ENCODE measurements at regions not wholly inside any gene's neighbourhood (a gene's known extent, or its start where the extent isn't known, plus 50 kb on each side); places are given as distances from the start of the nearest gene placed in this dataset.

DNA sequence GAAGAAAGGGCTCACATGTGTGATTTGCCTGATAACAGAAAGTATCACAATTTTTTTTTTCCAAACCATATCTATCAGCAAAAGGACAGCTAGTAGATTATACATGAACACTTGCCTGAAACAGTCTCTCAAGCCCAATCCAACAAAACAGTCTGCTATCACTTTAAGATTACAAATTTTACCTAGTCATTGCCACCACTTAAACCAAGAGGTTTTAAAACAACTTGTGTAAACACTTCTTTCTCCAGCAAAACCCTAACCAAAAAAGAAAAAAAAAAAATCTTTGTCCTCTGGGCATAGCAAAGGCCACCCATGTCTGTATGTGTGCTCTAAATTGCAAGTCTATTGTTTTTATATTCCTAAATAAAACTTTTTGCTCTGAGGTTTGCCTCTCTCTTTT, 1568.4 kb downstream of the GRIK2 start:
- TF ChIP-seq, protein P1, sequence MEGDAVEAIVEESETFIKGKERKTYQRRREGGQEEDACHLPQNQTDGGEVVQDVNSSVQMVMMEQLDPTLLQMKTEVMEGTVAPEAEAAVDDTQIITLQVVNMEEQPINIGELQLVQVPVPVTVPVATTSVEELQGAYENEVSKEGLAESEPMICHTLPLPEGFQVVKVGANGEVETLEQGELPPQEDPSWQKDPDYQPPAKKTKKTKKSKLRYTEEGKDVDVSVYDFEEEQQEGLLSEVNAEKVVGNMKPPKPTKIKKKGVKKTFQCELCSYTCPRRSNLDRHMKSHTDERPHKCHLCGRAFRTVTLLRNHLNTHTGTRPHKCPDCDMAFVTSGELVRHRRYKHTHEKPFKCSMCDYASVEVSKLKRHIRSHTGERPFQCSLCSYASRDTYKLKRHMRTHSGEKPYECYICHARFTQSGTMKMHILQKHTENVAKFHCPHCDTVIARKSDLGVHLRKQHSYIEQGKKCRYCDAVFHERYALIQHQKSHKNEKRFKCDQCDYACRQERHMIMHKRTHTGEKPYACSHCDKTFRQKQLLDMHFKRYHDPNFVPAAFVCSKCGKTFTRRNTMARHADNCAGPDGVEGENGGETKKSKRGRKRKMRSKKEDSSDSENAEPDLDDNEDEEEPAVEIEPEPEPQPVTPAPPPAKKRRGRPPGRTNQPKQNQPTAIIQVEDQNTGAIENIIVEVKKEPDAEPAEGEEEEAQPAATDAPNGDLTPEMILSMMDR (conservative IDR thresholded peaks at IDR 0.05; ENCODE audit: low read depth, low read length): no peak
- TF ChIP-seq EZH2phosphoT487 (IDR thresholded peaks at IDR 0.05; ENCODE audit: borderline replicate concordance, low read length) (no peak), EZH2 (IDR thresholded peaks at IDR 0.05; ENCODE audit: low read length, unreplicated experiment) (no peak)

Measured in PC-3 (cell line).